H1 (cell line): ENCODE measurements at regions not wholly inside any gene's neighbourhood (a gene's known extent, or its start where the extent isn't known, plus 50 kb on each side); places are given as distances from the start of the nearest gene placed in this dataset.

Experiments used
- CTCF ChIA-PET: fragments of 300-600 bp; sonication (Branson Sonifier 250); formaldehyde crosslinking; loops from one replicate; lab custom pipeline; 2021; ENCODE audit not compliant: partially characterized antibody; lab: Charles Lee
- POLR2A ChIA-PET: fragments of 300-600 bp; sonication (Branson Sonifier 250); formaldehyde crosslinking; loops from one replicate; lab custom pipeline; 2021; ENCODE audit warnings: inconsistent platforms; ENCODE audit not compliant: partially characterized antibody; lab: Charles Lee
- DNase-seq, 2 experiments: peaks; one replicate each; pipeline versions ENCODE4 v3.0.0 to v3.0.0-alpha.2; 2010 to 2022; ENCODE audit warnings: low spot score in 2 of 2, low read depth in 1 of 2, mixed read lengths in 1 of 2
- FAIRE-seq: peaks from 2 replicates; lab custom pipeline; 2011; peaks lifted over from hg19 to GRCh38; lab: Jason Lieb, UNC
- H2AFZ ChIP-seq: 2 replicates; pipeline ENCODE4 v1.8.1; 2012; ENCODE audit warnings: low read length, inconsistent platforms
- H2AK5ac ChIP-seq: 2 replicates; pipeline ENCODE4 v1.6.1; 2013; ENCODE audit warnings: low read depth, low read length
- H2BK120ac ChIP-seq: replicated peaks from 2 replicates; pipeline ENCODE3; 2013; ENCODE audit warnings: low read depth, low read length, inconsistent platforms
- H2BK12ac ChIP-seq: 2 replicates; pipeline ENCODE4 v1.6.1; 2013; ENCODE audit warnings: low read depth, low read length
- H2BK15ac ChIP-seq: 2 replicates; pipeline ENCODE4 v1.6.1; 2013; ENCODE audit warnings: low read length
- H2BK20ac ChIP-seq: 2 replicates; pipeline ENCODE4 v1.6.1; 2013; ENCODE audit warnings: low read length
- H2BK5ac ChIP-seq: 2 replicates; pipeline ENCODE4 v1.6.1; 2013; ENCODE audit warnings: low read depth, low read length
- H3K14ac ChIP-seq: 2 replicates; pipeline ENCODE4 v1.6.1; 2013; ENCODE audit warnings: inconsistent platforms; ENCODE audit not compliant: insufficient read length
- H3K18ac ChIP-seq: 2 replicates; pipeline ENCODE4 v1.6.1; 2013; ENCODE audit warnings: low read length; ENCODE audit errors: extremely low read depth
- H3K23ac ChIP-seq: 2 replicates; pipeline ENCODE4 v1.6.1; 2013; ENCODE audit warnings: inconsistent platforms; ENCODE audit not compliant: insufficient read length
- H3K23me2 ChIP-seq: 2 replicates; pipeline ENCODE4 v1.6.1; 2013; ENCODE audit warnings: low read depth, low read length
- H3K27ac ChIP-seq: 2 replicates; pipeline ENCODE4 v1.6.1; 2011; ENCODE audit warnings: low read depth, low read length, inconsistent platforms
- H3K27me3 ChIP-seq, 4 experiments: replicated peaks in 1 of 4; 1 replicate in 1 of 4; 2 replicates in 3 of 4; pipeline versions ENCODE4 v1.6.1 to v1.8.1; 2011 to 2013; ENCODE audit warnings: low read length in 3 of 4, mild to moderate bottlenecking in 3 of 4, inconsistent platforms in 2 of 4, mixed read lengths in 2 of 4, moderate library complexity in 1 of 4; ENCODE audit not compliant: control insufficient read depth in 3 of 4, insufficient read depth in 3 of 4; ENCODE audit errors: extremely low read depth in 1 of 4
- H3K36me3 ChIP-seq, 4 experiments: 2 replicates each; pipeline versions ENCODE4 v1.6.1 to v1.8.1; 2011 to 2013; ENCODE audit warnings: mild to moderate bottlenecking in 4 of 4, low read length in 3 of 4, moderate library complexity in 2 of 4, control low read depth in 1 of 4, inconsistent platforms in 1 of 4; ENCODE audit not compliant: insufficient read depth in 4 of 4, control insufficient read depth in 2 of 4
- H3K4ac ChIP-seq: replicated peaks from 2 replicates; pipeline ENCODE3; 2013; ENCODE audit warnings: low read length, low read depth, mixed read lengths, inconsistent platforms; ENCODE audit not compliant: insufficient read length
- H3K4me1 ChIP-seq, 4 experiments: replicated peaks in 1 of 4; 1 replicate in 1 of 4; 2 replicates in 3 of 4; pipeline versions ENCODE4 v1.6.1 to v1.8.1; 2011 to 2013; ENCODE audit warnings: low read length in 3 of 4, inconsistent platforms in 2 of 4, mixed read lengths in 1 of 4; ENCODE audit not compliant: insufficient read depth in 4 of 4, control insufficient read depth in 3 of 4
- H3K4me2 ChIP-seq, 2 experiments: 2 replicates each; pipeline versions ENCODE4 v1.6.1 to v1.8.1; 2011 to 2013; ENCODE audit warnings: low read depth in 2 of 2, low read length in 2 of 2, control low read depth in 1 of 2, inconsistent platforms in 1 of 2, mild to moderate bottlenecking in 1 of 2; ENCODE audit not compliant: insufficient read depth in 1 of 2
- H3K4me3 ChIP-seq, 4 experiments: fragments of 200-600, 300-600 bp in 1 of 4; sonication (generic), shearing (Covaris generic), sonication (Bioruptor Twin) in 1 of 4; 2 replicates each; pipeline versions ENCODE4 v1.5.1 to v1.8.1; 2011 to 2016; ENCODE audit warnings: low read length in 4 of 4, low read depth in 3 of 4, control low read depth in 2 of 4, inconsistent platforms in 2 of 4, mild to moderate bottlenecking in 2 of 4, mixed read lengths in 1 of 4, moderate library complexity in 1 of 4; ENCODE audit not compliant: insufficient read depth in 2 of 4; ENCODE audit errors: extremely low read depth in 1 of 4
- H3K56ac ChIP-seq: replicated peaks from 2 replicates; pipeline ENCODE3; 2013; ENCODE audit warnings: low read depth, mild to moderate bottlenecking, mixed read lengths, low read length, inconsistent platforms; ENCODE audit not compliant: insufficient read length
- H3K79me1 ChIP-seq: 2 replicates; pipeline ENCODE4 v1.6.1; 2013; ENCODE audit warnings: low read depth, low read length, control low read depth
- H3K79me2 ChIP-seq, 2 experiments: 2 replicates each; pipeline versions ENCODE4 v1.6.1 to v1.8.1; 2012 to 2013; ENCODE audit warnings: low read length in 2 of 2, mild to moderate bottlenecking in 2 of 2, inconsistent platforms in 1 of 2; ENCODE audit not compliant: insufficient read depth in 2 of 2, control insufficient read depth in 1 of 2
- H3K9ac ChIP-seq, 4 experiments: replicated peaks in 1 of 4; 1 replicate in 1 of 4; 2 replicates in 3 of 4; pipeline versions ENCODE4 v1.6.1 to v1.8.1; 2011 to 2013; ENCODE audit warnings: low read depth in 3 of 4, low read length in 3 of 4, control low read depth in 2 of 4, mild to moderate bottlenecking in 2 of 4, moderate library complexity in 2 of 4, inconsistent platforms in 1 of 4; ENCODE audit errors: extremely low read depth in 1 of 4
- H3K9me3 ChIP-seq, 2 experiments: 2 replicates each; pipeline versions ENCODE4 v1.6.1 to v1.8.1; 2012 to 2013; ENCODE audit warnings: mild to moderate bottlenecking in 2 of 2, moderate library complexity in 2 of 2, control low read depth in 1 of 2, inconsistent platforms in 1 of 2, low read depth in 1 of 2, low read length in 1 of 2, mixed read lengths in 1 of 2; ENCODE audit not compliant: insufficient read depth in 2 of 2
- H4K20me1 ChIP-seq, 2 experiments: replicated peaks in 1 of 2; 2 replicates each; pipeline versions ENCODE3 to v1.8.1; 2011 to 2013; ENCODE audit warnings: inconsistent platforms in 2 of 2, low read length in 2 of 2, mild to moderate bottlenecking in 1 of 2; ENCODE audit not compliant: insufficient read depth in 2 of 2, control insufficient read depth in 1 of 2
- H4K5ac ChIP-seq: 2 replicates; pipeline ENCODE4 v1.6.1; 2013; ENCODE audit warnings: low read length, low read depth, mixed read lengths, inconsistent platforms; ENCODE audit not compliant: insufficient read length
- H4K8ac ChIP-seq: 2 replicates; pipeline ENCODE4 v1.8.0; 2013; ENCODE audit warnings: mild to moderate bottlenecking, moderate library complexity, low read length, inconsistent platforms; ENCODE audit not compliant: insufficient read depth; ENCODE audit errors: extremely low read depth
- H4K91ac ChIP-seq: replicated peaks from 2 replicates; pipeline ENCODE3; 2013; ENCODE audit warnings: low read length, mixed read lengths, inconsistent platforms; ENCODE audit not compliant: insufficient read length
- TCF12 ChIP-seq: IDR thresholded peaks from 2 replicates; pipeline ENCODE4 v1.6.1; 2011; ENCODE audit warnings: low read depth, mild to moderate bottlenecking, low read length
- TEAD4 ChIP-seq: IDR thresholded peaks from 2 replicates; pipeline ENCODE4 v1.6.1; 2012; ENCODE audit warnings: low read depth, low read length, inconsistent platforms, mixed read lengths
- WGBS, 2 experiments: shearing (Covaris generic) in 1 of 2; methylation state at CpG; one replicate each; pipeline versions ENCODE4 v1.1.6 to v1.1.7; 2013 to 2015; ENCODE audit warnings: low lambda C conversion rate in 2 of 2, mixed read lengths in 2 of 2, inconsistent platforms in 1 of 2, low coverage in 1 of 2, missing lambda C conversion rate in 1 of 2; ENCODE audit not compliant: insufficient replicate concordance in 2 of 2, insufficient coverage in 1 of 2, insufficient read length in 1 of 2; ENCODE audit errors: extremely low coverage in 1 of 2, missing lambda C conversion rate in 1 of 2; 5-methylcytosine and 5-hydroxymethylcytosine counted together

DNA sequence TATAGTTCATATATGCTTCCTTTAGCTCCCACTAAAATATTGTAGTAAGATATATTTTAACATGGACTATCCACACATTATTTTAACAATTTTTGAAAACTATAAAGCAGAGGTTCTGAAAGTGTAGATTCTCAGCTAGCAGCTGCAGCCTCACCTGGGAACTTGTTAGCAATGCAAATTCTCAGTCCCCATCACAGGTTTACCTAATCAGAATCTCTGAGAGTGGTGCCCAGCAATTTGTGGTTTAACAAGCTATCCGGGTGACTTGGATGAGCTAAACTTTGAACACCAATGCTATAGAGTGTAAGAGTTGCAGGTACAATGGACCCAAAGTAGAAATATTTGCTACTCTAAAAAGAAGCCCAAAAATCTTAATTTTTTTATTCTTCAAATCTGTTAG lies 99.8 kb upstream of the MDFIC start:
- WGBS, 2 experiments = 22% methylated on average over 1 of the region's 1 CpG; no CpG with 5 or more reads in 1 of the 2 experiments
- no peak overlapping the region for H2BK15ac ChIP-seq
- H3K4me1 ChIP-seq = peaks cover 0 to 16% (median 7%) of the 10 kb centered on the region in 4 experiments; a peak in 4 of 7 replicates
- no peak overlapping the region for H3K27ac ChIP-seq
- DNase-seq (no peak), FAIRE-seq (peak; percentile 42)
- H3K9me3 ChIP-seq = peaks cover 0 to 4% of the 10 kb centered on the region in 2 experiments; a peak in 1 of 4 replicates
- no peak overlapping the region for H3K9ac ChIP-seq
- H4K91ac ChIP-seq = no peak overlapping the region
- POLR2A ChIA-PET = no interaction called here
- H2BK120ac ChIP-seq = no peak overlapping the region
- no peak overlapping the region for H3K18ac ChIP-seq
- H3K4me2 ChIP-seq = peak overlapping the region in 1 of 2 experiments; percentile 22; a peak in 1 of 4 replicates
- H3K56ac ChIP-seq = no peak overlapping the region
- no peak overlapping the region for H2AFZ ChIP-seq
- H4K5ac ChIP-seq = no peak overlapping the region
- no peak overlapping the region for H2BK12ac ChIP-seq
- H3K79me1 ChIP-seq = no peaks in the 10 kb centered on the region
- no peak overlapping the region for H3K14ac ChIP-seq
- no peaks in the 10 kb centered on the region for H4K20me1 ChIP-seq
- no peaks in the 10 kb centered on the region for H3K36me3 ChIP-seq
- CTCF ChIA-PET = interaction anchor here (1.3 to 1.5 kb wide), 2 partner anchors 12 to 17 kb away, joined by 3 to 4 read pairs; no protein-coding TSS in a partner anchor
- no peak overlapping the region for H3K4ac ChIP-seq
- H2AK5ac ChIP-seq = no peak overlapping the region
- H3K23ac ChIP-seq = no peak overlapping the region
- no peak overlapping the region for H4K8ac ChIP-seq
- TF ChIP-seq TCF12 = 0 out of 2 replicates have a peak, but pooled peaks have one; percentile 34
- no peak for TF ChIP-seq TEAD4
- no peak overlapping the region for H2BK20ac ChIP-seq
- no peaks in the 10 kb centered on the region for H3K79me2 ChIP-seq
- H3K4me3 ChIP-seq = peak overlapping the region in 1 of 4 experiments; percentile 19; a peak in 1 of 8 replicates
- H3K23me2 ChIP-seq = no peaks in the 10 kb centered on the region
- no peaks in the 10 kb centered on the region for H3K27me3 ChIP-seq
- no peak overlapping the region for H2BK5ac ChIP-seq
